H9 (cell line): ENCODE measurements at regions not wholly inside any gene's neighbourhood (a gene's known extent, or its start where the extent isn't known, plus 50 kb on each side); places are given as distances from the start of the nearest gene placed in this dataset.

Experiments used
- DNase-seq: peaks from one replicate; pipeline ENCODE4 v3.0.0-alpha.2; 2017
- H2AFZ ChIP-seq: one replicate; pipeline ENCODE4 v1.6.1; 2013; ENCODE audit warnings: mild to moderate bottlenecking, low read length, control low read depth, moderate library complexity
- H2AK5ac ChIP-seq: 2 replicates; pipeline ENCODE4 v1.6.1; 2013; ENCODE audit warnings: low read length, control low read depth, mixed read lengths; ENCODE audit not compliant: insufficient read length
- H2BK120ac ChIP-seq: one replicate; pipeline ENCODE4 v1.6.1; 2013; ENCODE audit warnings: low read depth, mild to moderate bottlenecking, low read length, control low read depth, inconsistent platforms; ENCODE audit not compliant: poor library complexity, severe bottlenecking
- H2BK12ac ChIP-seq: 2 replicates; pipeline ENCODE4 v1.6.1; 2013; ENCODE audit warnings: low read length, control low read depth, mixed read lengths, low read depth; ENCODE audit not compliant: insufficient read length
- H2BK15ac ChIP-seq: 2 replicates; pipeline ENCODE4 v1.6.1; 2013; ENCODE audit warnings: low read depth, low read length, control low read depth
- H2BK20ac ChIP-seq: one replicate; pipeline ENCODE4 v1.6.1; 2013; ENCODE audit warnings: low read depth, mild to moderate bottlenecking, low read length, control low read depth, inconsistent platforms; ENCODE audit not compliant: poor library complexity, severe bottlenecking
- H2BK5ac ChIP-seq: 2 replicates; pipeline ENCODE4 v1.6.1; 2013; ENCODE audit warnings: low read length, control low read depth, mixed read lengths; ENCODE audit not compliant: insufficient read length
- H3K14ac ChIP-seq: 2 replicates; pipeline ENCODE4 v1.6.1; 2013; ENCODE audit warnings: low read length, control low read depth; ENCODE audit not compliant: insufficient read depth
- H3K18ac ChIP-seq: 2 replicates; pipeline ENCODE4 v1.6.1; 2013; ENCODE audit warnings: low read depth, mild to moderate bottlenecking, mixed read lengths, low read length, control low read depth; ENCODE audit not compliant: insufficient read length
- H3K23ac ChIP-seq: 2 replicates; pipeline ENCODE4 v1.6.1; 2013; ENCODE audit warnings: low read length, control low read depth, mixed read lengths, low read depth; ENCODE audit not compliant: insufficient read length
- H3K23me2 ChIP-seq: 2 replicates; pipeline ENCODE4 v1.6.1; 2013; ENCODE audit warnings: low read depth, mild to moderate bottlenecking, mixed read lengths, low read length, control low read depth; ENCODE audit not compliant: insufficient read length, poor library complexity, severe bottlenecking
- H3K27ac ChIP-seq: 2 replicates; pipeline ENCODE4 v1.5.1; 2013; ENCODE audit warnings: low read length, control low read depth, mixed read lengths, low read depth; ENCODE audit not compliant: insufficient read length
- H3K27me3 ChIP-seq: 2 replicates; pipeline ENCODE4 v1.6.1; 2013; ENCODE audit warnings: low read length, control low read depth, inconsistent platforms; ENCODE audit not compliant: insufficient read depth
- H3K4ac ChIP-seq: 2 replicates; pipeline ENCODE4 v1.6.1; 2013; ENCODE audit warnings: low read depth, mild to moderate bottlenecking, control low read depth, inconsistent platforms, low read length, moderate library complexity
- H3K4me1 ChIP-seq: 2 replicates; pipeline ENCODE4 v1.6.1; 2013; ENCODE audit warnings: low read length, control low read depth, inconsistent platforms; ENCODE audit not compliant: insufficient read depth
- H3K4me2 ChIP-seq: 2 replicates; pipeline ENCODE4 v1.6.1; 2013; ENCODE audit warnings: low read length, control low read depth, mixed read lengths; ENCODE audit not compliant: insufficient read length, insufficient read depth
- H3K56ac ChIP-seq: 2 replicates; pipeline ENCODE4 v1.6.1; 2013; ENCODE audit warnings: low read depth, mild to moderate bottlenecking, mixed read lengths, low read length, control low read depth; ENCODE audit not compliant: insufficient read length
- H3K79me1 ChIP-seq: 2 replicates; pipeline ENCODE4 v1.6.1; 2013; ENCODE audit warnings: low read depth, mild to moderate bottlenecking, moderate library complexity, low read length, control low read depth, inconsistent platforms; ENCODE audit not compliant: insufficient read depth, poor library complexity, severe bottlenecking
- H3K79me2 ChIP-seq: 2 replicates; pipeline ENCODE4 v1.6.1; 2013; ENCODE audit warnings: low read length, control low read depth, inconsistent platforms; ENCODE audit not compliant: insufficient read depth
- H3K9ac ChIP-seq: 2 replicates; pipeline ENCODE4 v1.6.1; 2013; ENCODE audit warnings: low read length, control low read depth, mixed read lengths; ENCODE audit not compliant: insufficient read length; ENCODE audit errors: extremely low read depth
- H3K9me3 ChIP-seq: one replicate; pipeline ENCODE4 v1.6.1; 2013; ENCODE audit warnings: low read depth, low read length, inconsistent platforms; ENCODE audit not compliant: control insufficient read depth
- H3T11ph ChIP-seq: one replicate; pipeline ENCODE4 v1.6.1; 2013; ENCODE audit warnings: mild to moderate bottlenecking, low read length, control low read depth, inconsistent platforms
- H4K20me1 ChIP-seq: one replicate; pipeline ENCODE4 v1.6.1; 2013; ENCODE audit not compliant: control insufficient read depth, insufficient read length, insufficient read depth
- H4K5ac ChIP-seq: 2 replicates; pipeline ENCODE4 v1.6.1; 2013; ENCODE audit warnings: low read depth, mild to moderate bottlenecking, mixed read lengths, low read length, control low read depth; ENCODE audit not compliant: insufficient read length
- H4K8ac ChIP-seq: replicated peaks from 2 replicates; pipeline ENCODE4 v1.6.1; 2013; ENCODE audit warnings: low read length, control low read depth, mixed read lengths, low read depth; ENCODE audit not compliant: insufficient read length
- H4K91ac ChIP-seq: 2 replicates; pipeline ENCODE4 v1.6.1; 2013; ENCODE audit warnings: low read depth, mild to moderate bottlenecking, moderate library complexity, mixed read lengths, low read length, control low read depth; ENCODE audit not compliant: insufficient read length
- H3K27ac Mint-ChIP-seq, 3 experiments: 2 replicates in 2 of 3; 3 replicates in 1 of 3; pipeline ENCODE4 v1.8.0; 2020 to 2021; ENCODE audit warnings: mixed read lengths in 3 of 3, mild to moderate bottlenecking in 1 of 3, moderate library complexity in 1 of 3
- H3K27me3 Mint-ChIP-seq: 2 replicates; pipeline ENCODE4 v1.8.0; 2021; ENCODE audit warnings: low read depth, mild to moderate bottlenecking, moderate library complexity, mixed read lengths
- H3K36me3 Mint-ChIP-seq, 3 experiments: 2 replicates in 2 of 3; 3 replicates in 1 of 3; pipeline ENCODE4 v1.8.0; 2020 to 2021; ENCODE audit warnings: low read depth in 3 of 3, mixed read lengths in 3 of 3; ENCODE audit not compliant: insufficient read depth in 1 of 3
- H3K4me1 Mint-ChIP-seq, 2 experiments: 2 replicates each; pipeline ENCODE4 v1.8.0; 2020; ENCODE audit warnings: mixed read lengths in 2 of 2
- H3K4me3 Mint-ChIP-seq, 2 experiments: 2 replicates in 1 of 2; 3 replicates in 1 of 2; pipeline ENCODE4 v1.8.0; 2020 to 2021; ENCODE audit warnings: mild to moderate bottlenecking in 2 of 2, mixed read lengths in 2 of 2, moderate library complexity in 1 of 2
- H3K9me3 Mint-ChIP-seq, 2 experiments: 2 replicates in 1 of 2; 3 replicates in 1 of 2; pipeline ENCODE4 v1.8.0; 2020; ENCODE audit warnings: mild to moderate bottlenecking in 2 of 2, mixed read lengths in 2 of 2, moderate library complexity in 1 of 2
- WGBS: extraction: QIAGEN DNeasy Blood & Tissue Kit; methylation state at CpG from one replicate; pipeline ENCODE4 v1.1.7; 2013; ENCODE audit warnings: missing lambda C conversion rate, low lambda C conversion rate, mixed read lengths; ENCODE audit not compliant: insufficient read length; ENCODE audit errors: extremely low coverage; 5-methylcytosine and 5-hydroxymethylcytosine counted together
- TF ChIP-seq, protein P1 (sequence below): fragments of 200-600 bp; sonication (generic); conservative IDR thresholded peaks from 3 replicates; pipeline ENCODE4 v1.8.0; 2021; ENCODE audit warnings: antibody characterized with exemption, mild to moderate bottlenecking

DNA sequence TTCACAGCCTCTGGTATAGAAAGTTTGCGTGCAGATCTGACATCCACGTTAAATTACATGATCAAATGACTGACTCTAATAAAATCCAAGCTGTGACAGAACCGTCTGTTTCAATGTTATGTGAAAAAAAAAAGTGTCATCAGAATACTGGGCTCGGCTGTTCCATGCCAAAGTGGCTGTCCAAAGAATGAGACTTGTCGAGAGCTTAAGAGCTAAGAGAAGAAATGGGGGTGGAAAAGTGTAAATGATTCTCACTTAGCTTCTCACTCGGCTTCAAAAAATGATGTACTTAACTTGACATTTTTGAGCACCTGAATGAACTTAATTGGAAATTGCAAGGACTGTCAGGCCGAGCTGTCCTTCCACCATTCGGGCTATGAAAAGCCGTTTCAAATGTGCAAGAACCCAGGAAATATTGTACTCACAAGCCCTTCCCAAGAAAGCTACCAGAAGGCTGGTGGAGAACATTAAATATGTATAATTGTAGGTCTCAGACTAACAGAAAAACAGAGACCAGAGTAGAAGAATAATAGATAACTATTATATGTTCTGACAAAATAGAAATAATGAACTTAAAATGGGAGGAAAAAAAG, 78.0 kb downstream of the DIO3 start:
- Histone ChIP-seq H4K91ac (no peak overlapping the region), H3K27me3 (no peaks in the 10 kb centered on the region), H2BK20ac (no peak overlapping the region), H3K4ac (no peak overlapping the region), H3K4me1 (no peaks in the 10 kb centered on the region), H2BK120ac (no peak overlapping the region), H4K5ac (no peak overlapping the region), H3K18ac (no peak overlapping the region), H3K23me2 (no peaks in the 10 kb centered on the region), H4K20me1 (no peaks in the 10 kb centered on the region), H3K4me2 (no peak overlapping the region), H3K79me1 (no peaks in the 10 kb centered on the region), H3K9ac (no peak overlapping the region), H3T11ph (no peak overlapping the region), H4K8ac (no peak overlapping the region), H3K23ac (no peak overlapping the region), H2AFZ (no peak overlapping the region), H3K9me3 (no peaks in the 10 kb centered on the region), H2AK5ac (no peak overlapping the region), H3K27ac (no peak overlapping the region), H3K56ac (no peak overlapping the region), H3K79me2 (no peaks in the 10 kb centered on the region), H2BK12ac (no peak overlapping the region), H2BK5ac (no peak overlapping the region), H2BK15ac (no peak overlapping the region), H3K14ac (no peak overlapping the region)
- H3K27ac Mint-ChIP-seq = no peak overlapping the region
- H3K9me3 Mint-ChIP-seq = peaks cover 11 to 12% of the 10 kb centered on the region in 2 experiments; a peak in 4 of 5 replicates
- DNase-seq = no peak
- no peak overlapping the region for H3K4me3 Mint-ChIP-seq
- peaks cover 15% of the 10 kb centered on the region for H3K27me3 Mint-ChIP-seq
- WGBS = no CpG with 5 or more reads among the region's 9 CpGs
- no peaks in the 10 kb centered on the region for H3K36me3 Mint-ChIP-seq
- H3K4me1 Mint-ChIP-seq = no peaks in the 10 kb centered on the region
- TF ChIP-seq, protein P1, sequence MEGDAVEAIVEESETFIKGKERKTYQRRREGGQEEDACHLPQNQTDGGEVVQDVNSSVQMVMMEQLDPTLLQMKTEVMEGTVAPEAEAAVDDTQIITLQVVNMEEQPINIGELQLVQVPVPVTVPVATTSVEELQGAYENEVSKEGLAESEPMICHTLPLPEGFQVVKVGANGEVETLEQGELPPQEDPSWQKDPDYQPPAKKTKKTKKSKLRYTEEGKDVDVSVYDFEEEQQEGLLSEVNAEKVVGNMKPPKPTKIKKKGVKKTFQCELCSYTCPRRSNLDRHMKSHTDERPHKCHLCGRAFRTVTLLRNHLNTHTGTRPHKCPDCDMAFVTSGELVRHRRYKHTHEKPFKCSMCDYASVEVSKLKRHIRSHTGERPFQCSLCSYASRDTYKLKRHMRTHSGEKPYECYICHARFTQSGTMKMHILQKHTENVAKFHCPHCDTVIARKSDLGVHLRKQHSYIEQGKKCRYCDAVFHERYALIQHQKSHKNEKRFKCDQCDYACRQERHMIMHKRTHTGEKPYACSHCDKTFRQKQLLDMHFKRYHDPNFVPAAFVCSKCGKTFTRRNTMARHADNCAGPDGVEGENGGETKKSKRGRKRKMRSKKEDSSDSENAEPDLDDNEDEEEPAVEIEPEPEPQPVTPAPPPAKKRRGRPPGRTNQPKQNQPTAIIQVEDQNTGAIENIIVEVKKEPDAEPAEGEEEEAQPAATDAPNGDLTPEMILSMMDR = no peak
